ENCODE measurements at regions not wholly inside any gene's neighbourhood (a gene's known extent, or its start where the extent isn't known, plus 50 kb on each side); places are given as distances from the start of the nearest gene placed in this dataset.

DNA sequence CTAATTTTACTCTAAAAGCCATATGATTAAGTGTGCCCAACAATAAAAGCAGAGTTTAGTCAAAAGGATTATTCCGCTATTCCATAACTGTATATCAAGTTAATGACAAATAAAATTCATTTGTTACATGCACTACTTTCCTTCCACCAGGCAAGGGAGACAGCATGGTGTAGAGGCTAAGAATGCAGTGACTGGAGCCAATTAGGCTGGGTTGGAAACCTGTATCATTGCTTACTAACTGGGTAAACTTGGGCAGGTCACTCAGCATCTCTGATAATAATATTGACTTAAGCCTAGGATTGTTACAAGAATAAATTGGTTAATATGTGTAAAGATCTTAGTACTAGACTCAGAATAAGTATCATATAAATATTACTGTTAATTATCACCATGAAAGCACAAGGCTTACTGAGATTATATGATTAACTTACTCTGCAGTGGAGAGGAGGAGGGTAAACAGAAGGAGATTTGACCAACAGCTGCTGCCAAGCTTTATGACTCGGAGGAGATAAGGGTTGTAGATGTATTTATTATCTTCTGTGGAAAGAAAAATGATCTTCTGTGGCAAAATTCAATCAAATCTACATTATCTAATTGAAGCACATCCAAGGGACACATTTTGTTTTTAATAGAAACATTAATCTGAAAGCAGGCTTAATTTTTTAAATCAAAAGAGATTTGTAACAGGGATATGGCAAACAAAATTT lies 1459.9 kb downstream of the GRIK2 start:
- Histone ChIP-seq H3K79me2 (ENCODE audit: control insufficient read depth, insufficient read depth, low read length) (no peaks in the 10 kb centered on the region), H3K27ac (ENCODE audit: extremely low read depth, low read depth, low read length) (no peak overlapping the region), H3K9me3 (replicated peaks; ENCODE audit: control insufficient read depth, insufficient read depth, low read depth, low read length) (no peaks in the 10 kb centered on the region), H3K4me1 (replicated peaks in 1 of 2; ENCODE audit: control insufficient read depth in 2 of 2, insufficient read depth in 2 of 2, low read length in 2 of 2) (no peaks in the 10 kb centered on the region), H3K9me1 (ENCODE audit: control insufficient read depth, insufficient read depth, low read length) (no peaks in the 10 kb centered on the region), H3K27me3 (ENCODE audit: control insufficient read depth in 2 of 2, insufficient read depth in 2 of 2, low read length in 2 of 2) (no peaks in the 10 kb centered on the region), H3K36me3 (ENCODE audit: control insufficient read depth, insufficient read depth, low read length) (no peaks in the 10 kb centered on the region), H2AFZ (ENCODE audit: low read depth, low read length) (no peak overlapping the region), H3K9ac (ENCODE audit: insufficient read depth in 1 of 2, low read depth in 2 of 2, low read length in 2 of 2) (no peak overlapping the region), H4K20me1 (replicated peaks; ENCODE audit: control insufficient read depth, insufficient read depth, low read length) (no peaks in the 10 kb centered on the region), H3K4me2 (ENCODE audit: insufficient read depth, low read length) (no peak overlapping the region), H3K4me3 (no peak overlapping the region)
- ChIA-PET CTCF (ENCODE audit: low intra/inter-chr PET ratio) (no interaction called here), POLR2A (no interaction called here)
- DNase-seq (ENCODE audit: extremely low read depth in 1 of 4, low spot score in 3 of 4) (no peak), FAIRE-seq (no peak), ATAC-seq (no peak)
- WGBS (ENCODE audit: insufficient coverage, low coverage, missing lambda C conversion rate), result 3% methylated on average over 2 of the region's 2 CpGs
- no TSS peak for BruUV-seq (replicated peaks)
- in situ Hi-C loops (cut with MboI) (no loop called here), intact Hi-C loops (cut with micrococcal nuclease) (no loop called here)
- no peak for TF ChIP-seq U2AF2 (optimal IDR thresholded peaks at IDR 0.05; ENCODE audit: low read depth, low read length)
- TF ChIP-seq U2AF1 (optimal IDR thresholded peaks at IDR 0.05; ENCODE audit: low read depth, low read length), result no peak
- no peak for TF ChIP-seq ZNF23 (CRISPR knock-in tag; IDR thresholded peaks at IDR 0.05)
- no peak for TF ChIP-seq ZNF354B (CRISPR knock-in tag; IDR thresholded peaks at IDR 0.05)
- TF ChIP-seq MTF1 (CRISPR knock-in tag; IDR thresholded peaks at IDR 0.05; ENCODE audit: borderline replicate concordance), result no peak
- TF ChIP-seq MED1 (CRISPR knock-in tag; IDR thresholded peaks at IDR 0.05; ENCODE audit: borderline replicate concordance), result no peak
- TF ChIP-seq MTA3 (IDR thresholded peaks at IDR 0.05; ENCODE audit: borderline replicate concordance), result no peak
- TF ChIP-seq JUND (IDR thresholded peaks at IDR 0.05; ENCODE audit: borderline replicate concordance, low read depth, low read length), result no peak
- TF ChIP-seq JUND (tag; IDR thresholded peaks at IDR 0.05; ENCODE audit: borderline replicate concordance, low read depth, low read length), result no peak
- no peak for TF ChIP-seq HNRNPK (IDR thresholded peaks at IDR 0.05; ENCODE audit: low read depth, low read length, poor library complexity, severe bottlenecking)
- no peak for TF ChIP-seq CREBBP (IDR thresholded peaks at IDR 0.05; ENCODE audit: low read depth, low read length)
- TF ChIP-seq, protein P1, sequence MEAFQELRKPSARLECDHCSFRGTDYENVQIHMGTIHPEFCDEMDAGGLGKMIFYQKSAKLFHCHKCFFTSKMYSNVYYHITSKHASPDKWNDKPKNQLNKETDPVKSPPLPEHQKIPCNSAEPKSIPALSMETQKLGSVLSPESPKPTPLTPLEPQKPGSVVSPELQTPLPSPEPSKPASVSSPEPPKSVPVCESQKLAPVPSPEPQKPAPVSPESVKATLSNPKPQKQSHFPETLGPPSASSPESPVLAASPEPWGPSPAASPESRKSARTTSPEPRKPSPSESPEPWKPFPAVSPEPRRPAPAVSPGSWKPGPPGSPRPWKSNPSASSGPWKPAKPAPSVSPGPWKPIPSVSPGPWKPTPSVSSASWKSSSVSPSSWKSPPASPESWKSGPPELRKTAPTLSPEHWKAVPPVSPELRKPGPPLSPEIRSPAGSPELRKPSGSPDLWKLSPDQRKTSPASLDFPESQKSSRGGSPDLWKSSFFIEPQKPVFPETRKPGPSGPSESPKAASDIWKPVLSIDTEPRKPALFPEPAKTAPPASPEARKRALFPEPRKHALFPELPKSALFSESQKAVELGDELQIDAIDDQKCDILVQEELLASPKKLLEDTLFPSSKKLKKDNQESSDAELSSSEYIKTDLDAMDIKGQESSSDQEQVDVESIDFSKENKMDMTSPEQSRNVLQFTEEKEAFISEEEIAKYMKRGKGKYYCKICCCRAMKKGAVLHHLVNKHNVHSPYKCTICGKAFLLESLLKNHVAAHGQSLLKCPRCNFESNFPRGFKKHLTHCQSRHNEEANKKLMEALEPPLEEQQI (IDR thresholded peaks at IDR 0.05), result no peak
- no peak for TF ChIP-seq TEAD1 (CRISPR knock-in tag; IDR thresholded peaks at IDR 0.05)
- no peak for TF ChIP-seq FOXK1 (CRISPR knock-in tag; IDR thresholded peaks at IDR 0.05; ENCODE audit: borderline replicate concordance)
- no peak for TF ChIP-seq ZMIZ1 (IDR thresholded peaks at IDR 0.05; ENCODE audit: low read depth in 2 of 2, low read length in 2 of 2)
